OCI-LY7 (cell line): ENCODE measurements at regions not wholly inside any gene's neighbourhood (a gene's known extent, or its start where the extent isn't known, plus 50 kb on each side); places are given as distances from the start of the nearest gene placed in this dataset.

ENCODE experiments used
- BruUV-seq: library from RNA; stranded (reverse); fragments of 400-500 nt; replicated peaks from 2 replicates; lab custom pipeline; 2021; lab: Mats Ljungman, UMichigan
- CTCF ChIA-PET: fragments of 300-600 bp; sonication (Branson Sonifier 250); formaldehyde crosslinking; loops from one replicate; lab custom pipeline; 2022; ENCODE audit warnings: antibody characterized with exemption; ENCODE audit not compliant: unreplicated experiment; lab: Charles Lee
- POLR2A ChIA-PET: fragments of 300-600 bp; sonication (Branson Sonifier 250); formaldehyde crosslinking; loops from one replicate; lab custom pipeline; 2022; ENCODE audit warnings: antibody characterized with exemption; lab: Charles Lee
- DNase-seq: peaks from one replicate; pipeline ENCODE4 v3.0.0-alpha.2; 2015; ENCODE audit warnings: low spot score
- H2AFZ ChIP-seq: fragments of 200-600 bp; sonication (generic), shearing (Covaris generic); 2 replicates; pipeline ENCODE4 v1.6.1; 2014; ENCODE audit warnings: mild to moderate bottlenecking, antibody characterized with exemption, low read length, moderate library complexity
- H3K27ac ChIP-seq: fragments of 200-600 bp; sonication (generic); 2 replicates; pipeline ENCODE4 v1.5.1; 2014; ENCODE audit warnings: mixed run types, low read depth, mild to moderate bottlenecking, moderate library complexity, low read length, inconsistent platforms; ENCODE audit not compliant: poor library complexity, severe bottlenecking
- H3K36me3 ChIP-seq: fragments of 200-600 bp; sonication (generic); 2 replicates; pipeline ENCODE4 v1.6.1; 2014; ENCODE audit warnings: mild to moderate bottlenecking, antibody characterized with exemption, low read length, moderate library complexity, mixed read lengths; ENCODE audit not compliant: insufficient read depth
- H3K4me1 ChIP-seq: fragments of 200-600 bp; sonication (generic); 2 replicates; pipeline ENCODE4 v1.5.1; 2014; ENCODE audit warnings: mild to moderate bottlenecking, low read length; ENCODE audit not compliant: insufficient read depth, poor library complexity, severe bottlenecking
- H3K4me2 ChIP-seq: fragments of 200-600 bp; sonication (generic); 2 replicates; pipeline ENCODE4 v1.6.1; 2014; ENCODE audit warnings: mild to moderate bottlenecking, low read length
- H3K4me3 ChIP-seq: fragments of 200-600 bp; sonication (generic); 2 replicates; pipeline ENCODE4 v1.5.1; 2014; ENCODE audit warnings: mild to moderate bottlenecking, low read depth, low read length; ENCODE audit not compliant: poor library complexity, severe bottlenecking
- H3K79me2 ChIP-seq: fragments of 200-600 bp; sonication (generic); 2 replicates; pipeline ENCODE4 v1.6.1; 2016; ENCODE audit warnings: low read depth, mild to moderate bottlenecking, low read length, moderate library complexity, mixed read lengths; ENCODE audit not compliant: insufficient read depth
- H3K9me2 ChIP-seq: fragments of 200-600 bp; sonication (generic); 2 replicates; pipeline ENCODE4 v1.6.1; 2016; ENCODE audit warnings: mild to moderate bottlenecking, low read length, mixed read lengths; ENCODE audit not compliant: insufficient read depth
- H3K9me3 ChIP-seq: fragments of 200-600 bp; sonication (generic); 2 replicates; pipeline ENCODE4 v1.6.1; 2014; ENCODE audit warnings: mild to moderate bottlenecking, mixed run types, low read length, mixed read lengths
- H4K20me1 ChIP-seq: fragments of 200-600 bp; sonication (generic); 2 replicates; pipeline ENCODE4 v1.6.1; 2014; ENCODE audit warnings: mild to moderate bottlenecking, antibody characterized with exemption, low read length, moderate library complexity, mixed read lengths; ENCODE audit not compliant: insufficient read depth
- EZH2phosphoT487 ChIP-seq: fragments of 200-600 bp; sonication (generic); IDR thresholded peaks from 2 replicates; pipeline ENCODE4 v1.6.1; 2018; ENCODE audit warnings: low read depth, borderline replicate concordance, mild to moderate bottlenecking, mixed run types, antibody characterized with exemption, low read length, moderate library complexity, mixed read lengths
- intact Hi-C: fragments of 100-400 bp; cut with micrococcal nuclease; formaldehyde crosslinking; loops from one replicate; pipeline ENCODE4 v1.10.0; 2022; ENCODE audit not compliant: unreplicated experiment
- TF ChIP-seq, protein P1 (sequence below): fragments of 200-600 bp; sonication (generic); conservative IDR thresholded peaks from 2 replicates; pipeline ENCODE4 v1.5.1; 2014; ENCODE audit warnings: mild to moderate bottlenecking, antibody characterized with exemption, low read length, moderate library complexity, mixed read lengths

DNA sequence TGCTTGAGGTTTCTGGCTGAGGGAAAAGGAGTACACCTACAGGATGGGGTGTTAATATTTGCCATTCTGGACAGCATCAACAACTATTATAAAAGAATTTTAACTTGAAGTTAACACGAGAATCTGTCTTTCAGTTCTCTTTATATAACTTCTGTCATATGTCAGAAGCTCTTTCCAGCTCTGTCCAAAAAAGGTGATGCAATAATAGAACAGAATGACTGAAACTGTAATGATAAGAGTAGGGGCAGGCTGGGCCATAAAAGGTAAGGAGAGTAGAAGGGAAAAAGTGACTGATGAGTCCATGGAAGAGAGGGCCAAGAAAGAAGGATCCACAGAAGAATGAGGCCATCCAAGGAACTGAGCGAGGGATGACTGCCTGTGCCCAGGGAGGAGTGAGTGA is 966.7 kb upstream of the FBXO33 start:
- ChIA-PET CTCF (no interaction called here), POLR2A (no interaction called here)
- H3K9me3 ChIP-seq = no peaks in the 10 kb centered on the region
- H3K4me3 ChIP-seq = no peak overlapping the region
- H3K9me2 ChIP-seq = no peaks in the 10 kb centered on the region
- no peaks in the 10 kb centered on the region for H3K4me1 ChIP-seq
- H3K27ac ChIP-seq = no peak overlapping the region
- no peaks in the 10 kb centered on the region for H3K79me2 ChIP-seq
- no TSS peak for BruUV-seq
- no peak overlapping the region for H2AFZ ChIP-seq
- H4K20me1 ChIP-seq = no peaks in the 10 kb centered on the region
- no peak for TF ChIP-seq EZH2phosphoT487
- TF ChIP-seq, protein P1, sequence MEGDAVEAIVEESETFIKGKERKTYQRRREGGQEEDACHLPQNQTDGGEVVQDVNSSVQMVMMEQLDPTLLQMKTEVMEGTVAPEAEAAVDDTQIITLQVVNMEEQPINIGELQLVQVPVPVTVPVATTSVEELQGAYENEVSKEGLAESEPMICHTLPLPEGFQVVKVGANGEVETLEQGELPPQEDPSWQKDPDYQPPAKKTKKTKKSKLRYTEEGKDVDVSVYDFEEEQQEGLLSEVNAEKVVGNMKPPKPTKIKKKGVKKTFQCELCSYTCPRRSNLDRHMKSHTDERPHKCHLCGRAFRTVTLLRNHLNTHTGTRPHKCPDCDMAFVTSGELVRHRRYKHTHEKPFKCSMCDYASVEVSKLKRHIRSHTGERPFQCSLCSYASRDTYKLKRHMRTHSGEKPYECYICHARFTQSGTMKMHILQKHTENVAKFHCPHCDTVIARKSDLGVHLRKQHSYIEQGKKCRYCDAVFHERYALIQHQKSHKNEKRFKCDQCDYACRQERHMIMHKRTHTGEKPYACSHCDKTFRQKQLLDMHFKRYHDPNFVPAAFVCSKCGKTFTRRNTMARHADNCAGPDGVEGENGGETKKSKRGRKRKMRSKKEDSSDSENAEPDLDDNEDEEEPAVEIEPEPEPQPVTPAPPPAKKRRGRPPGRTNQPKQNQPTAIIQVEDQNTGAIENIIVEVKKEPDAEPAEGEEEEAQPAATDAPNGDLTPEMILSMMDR = no peak
- intact Hi-C loops = no loop called here
- DNase-seq = no peak
- H3K4me2 ChIP-seq = no peak overlapping the region
- no peaks in the 10 kb centered on the region for H3K36me3 ChIP-seq

DNA sequence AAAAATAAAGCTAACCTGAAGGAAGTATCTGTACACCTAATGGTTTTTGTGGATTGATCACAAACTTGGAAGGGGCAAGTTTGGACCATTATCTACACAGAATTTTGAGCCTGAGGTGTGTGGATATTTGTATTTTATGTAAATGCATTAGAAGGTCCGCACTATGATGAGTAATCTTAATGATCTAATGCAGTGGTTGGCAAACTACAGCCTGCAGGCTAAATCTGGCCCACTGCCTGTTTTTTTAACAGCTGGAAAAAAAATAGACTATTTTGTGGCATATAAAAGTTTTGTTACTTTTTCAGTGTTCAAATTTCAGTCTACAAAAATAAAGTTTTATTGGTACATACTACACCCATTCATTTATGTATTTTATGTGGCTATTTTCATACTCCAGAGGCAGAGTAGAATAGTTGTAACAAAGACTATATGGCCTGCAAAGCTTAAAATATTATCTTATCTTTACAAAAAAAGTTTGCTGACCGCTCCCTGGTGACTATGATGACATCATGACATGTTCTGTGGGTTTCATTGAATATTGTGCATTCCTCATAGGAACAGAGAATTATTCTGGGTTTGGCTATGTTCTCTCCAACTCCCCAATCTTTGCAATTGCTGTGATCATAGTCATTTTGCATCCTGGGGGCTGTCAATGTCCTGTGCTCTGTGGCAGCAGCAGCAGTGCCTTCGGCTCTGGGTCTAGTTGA is 962.6 kb upstream of the FBXO33 start:
- ChIA-PET POLR2A (interaction anchor here (0.7 kb wide), 2 partner anchors 166 to 1685 kb away, joined by 3 read pairs; no protein-coding TSS in a partner anchor), CTCF (no interaction called here)
- intact Hi-C loops = no loop called here
- no peaks in the 10 kb centered on the region for H3K79me2 ChIP-seq
- no peaks in the 10 kb centered on the region for H4K20me1 ChIP-seq
- no peak overlapping the region for H2AFZ ChIP-seq
- TF ChIP-seq, protein P1 = no peak
- TF ChIP-seq EZH2phosphoT487 = no peak
- H3K9me3 ChIP-seq = no peaks in the 10 kb centered on the region
- H3K9me2 ChIP-seq = no peaks in the 10 kb centered on the region
- H3K36me3 ChIP-seq = no peaks in the 10 kb centered on the region
- H3K4me2 ChIP-seq = no peak overlapping the region
- DNase-seq = no peak
- H3K4me1 ChIP-seq = no peaks in the 10 kb centered on the region
- no peak overlapping the region for H3K4me3 ChIP-seq
- no TSS peak for BruUV-seq
- no peak overlapping the region for H3K27ac ChIP-seq

DNA sequence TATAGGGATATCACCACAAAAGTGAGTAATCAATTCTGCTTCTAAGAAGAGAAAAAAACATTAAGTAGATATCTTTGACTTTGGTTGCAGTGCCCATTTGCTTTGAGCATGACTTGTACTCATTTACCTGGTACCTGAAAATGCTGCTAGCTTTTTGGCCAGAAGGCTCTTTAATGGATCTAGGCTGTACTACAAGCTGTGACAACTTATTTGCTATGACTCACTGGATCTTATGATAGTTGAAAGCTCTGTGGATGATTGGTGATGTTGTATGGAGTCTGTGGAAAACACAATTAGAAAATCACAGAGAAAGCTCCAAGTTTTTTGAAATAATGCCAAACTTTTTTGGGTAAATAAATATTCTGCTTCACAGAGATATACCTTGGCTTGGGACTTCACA is 960.9 kb upstream of the FBXO33 start:
- Histone ChIP-seq H3K9me3 (no peaks in the 10 kb centered on the region), H3K4me1 (no peaks in the 10 kb centered on the region), H3K79me2 (no peaks in the 10 kb centered on the region), H3K4me3 (no peak overlapping the region), H4K20me1 (no peaks in the 10 kb centered on the region), H3K36me3 (no peaks in the 10 kb centered on the region), H3K9me2 (no peaks in the 10 kb centered on the region), H2AFZ (no peak overlapping the region), H3K4me2 (no peak overlapping the region), H3K27ac (no peak overlapping the region)
- TF ChIP-seq, protein P1 = no peak
- no peak for TF ChIP-seq EZH2phosphoT487
- POLR2A ChIA-PET = no interaction called here
- no peak for DNase-seq
- intact Hi-C loops = no loop called here
- BruUV-seq = no TSS peak
- CTCF ChIA-PET = no interaction called here
